Brain microvascular endothelial cell (primary cell): ENCODE measurements at regions not wholly inside any gene's neighbourhood (a gene's known extent, or its start where the extent isn't known, plus 50 kb on each side); places are given as distances from the start of the nearest gene placed in this dataset.
A peak's percentile ranks its signal among the peaks of the same experiment; 100 is the strongest.
"Not testable (repeated sequence)": the region's sequence is repeated elsewhere in the genome, so short reads cannot be mapped to it uniquely, and the experiment has no call there.

ENCODE experiments used
- DNase-seq: peaks from one replicate; pipeline ENCODE4 v3.0.0-alpha.2; 2020
- H3K27ac ChIP-seq: fragments of 250-450 bp; sonication (Bioruptor Pico); 2 replicates; pipeline ENCODE4 v1.5.1; 2020; ENCODE audit warnings: mild to moderate bottlenecking, moderate library complexity
- H3K27me3 ChIP-seq: fragments of 250-450 bp; sonication (Bioruptor Pico); replicated peaks from 2 replicates; pipeline ENCODE4 v1.5.1; 2020; ENCODE audit warnings: mild to moderate bottlenecking
- H3K36me3 ChIP-seq: fragments of 250-450 bp; sonication (Bioruptor Pico); replicated peaks from 2 replicates; pipeline ENCODE4 v1.5.1; 2020; ENCODE audit warnings: mild to moderate bottlenecking
- H3K4me3 ChIP-seq: 2 replicates; pipeline ENCODE4 v1.5.1; 2011; ENCODE audit warnings: low read depth, mild to moderate bottlenecking, control low read depth, low read length, moderate library complexity
- CTCF ChIP-seq: IDR thresholded peaks from 2 replicates; pipeline ENCODE4 v1.5.1; 2011; ENCODE audit warnings: low read depth, mild to moderate bottlenecking, moderate library complexity, low read length, control low read depth, inconsistent platforms; ENCODE audit errors: missing control alignments
- in situ Hi-C: cut with HindIII; loops from 2 replicates; pipeline ENCODE4 v1.10.0; 2017; ENCODE audit warnings: low sequenced_read_pairs, low pct_ligation_motif_present

- no peak for DNase-seq
- in situ Hi-C loops: no loop called here
- no peak overlapping the region for H3K4me3 ChIP-seq
- no peaks in the 10 kb centered on the region for H3K27me3 ChIP-seq
- H3K36me3 ChIP-seq: no peaks in the 10 kb centered on the region
- no peak for TF ChIP-seq CTCF
- H3K27ac ChIP-seq: no peak overlapping the region
Measured at GRCh38 chr5:10023494-10023893, 226.2 kb downstream of the ATPSCKMT start.

GRCh38 chr5:10021248-10021647 is 228.4 kb downstream of the ATPSCKMT start:
- Histone ChIP-seq H3K36me3 (no peaks in the 10 kb centered on the region), H3K27ac (no peak overlapping the region), H3K4me3 (no peak overlapping the region), H3K27me3 (no peaks in the 10 kb centered on the region)
- peak; percentile 34 for TF ChIP-seq CTCF
- in situ Hi-C loops: no loop called here
- DNase-seq: peak; percentile 12

GRCh38 chr5:10019236-10019635 is 230.5 kb downstream of the ATPSCKMT start:
- Histone ChIP-seq H3K4me3 (no peak overlapping the region), H3K27ac (peak overlapping the region; percentile 90), H3K36me3 (no peaks in the 10 kb centered on the region), H3K27me3 (no peaks in the 10 kb centered on the region)
- in situ Hi-C loops: no loop called here
- no peak for TF ChIP-seq CTCF
- no peak for DNase-seq

- H3K36me3 ChIP-seq: no peaks in the 10 kb centered on the region
- in situ Hi-C loops: no loop called here
- H3K4me3 ChIP-seq: no peak overlapping the region
- no peaks in the 10 kb centered on the region for H3K27me3 ChIP-seq
- no peak for TF ChIP-seq CTCF
- peak; percentile 71 for DNase-seq
- H3K27ac ChIP-seq: peak overlapping the region; percentile 90
Measured at GRCh38 chr5:10018201-10019069, 231.3 kb downstream of the ATPSCKMT start.

- Histone ChIP-seq H3K27ac (peak overlapping the region; percentile 90), H3K36me3 (no peaks in the 10 kb centered on the region), H3K4me3 (no peak overlapping the region), H3K27me3 (no peaks in the 10 kb centered on the region)
- TF ChIP-seq CTCF: no peak
- in situ Hi-C loops: no loop called here
- DNase-seq: no peak
Measured at GRCh38 chr5:10017786-10018185, 231.9 kb downstream of the ATPSCKMT start.

- H3K36me3 ChIP-seq, H3K4me3 ChIP-seq, H3K27me3 ChIP-seq, in situ Hi-C loops: not testable (repeated sequence)
- H3K27ac ChIP-seq: peak overlapping the region; percentile 90
- DNase-seq: peak; percentile 97
Measured at GRCh38 chr5:10016559-10016958, 233.1 kb downstream of the ATPSCKMT start.

- in situ Hi-C loops, H3K27me3 ChIP-seq, H3K36me3 ChIP-seq, H3K27ac ChIP-seq, H3K4me3 ChIP-seq: not testable (repeated sequence)
- peak; percentile 14 for DNase-seq
Measured at GRCh38 chr5:10015681-10016080, 234.0 kb downstream of the ATPSCKMT start.
